HepG2 (cell line): ENCODE measurements at regions not wholly inside any gene's neighbourhood (a gene's known extent, or its start where the extent isn't known, plus 50 kb on each side); places are given as distances from the start of the nearest gene placed in this dataset.

Source experiments
- ATAC-seq: fragments of 200-7000 bp; cut with Tn5 transposase; 3 replicates; pipeline ENCODE4 v1.9.1; 2020; ENCODE audit warnings: mild to moderate bottlenecking, moderate library complexity
- BruUV-seq: library from RNA; stranded (reverse); fragments of 400-500 nt; replicated peaks from 2 replicates; lab custom pipeline; 2021; lab: Mats Ljungman, UMichigan
- CTCF ChIA-PET: fragments of 300-600 bp; formaldehyde crosslinking; extraction: SDS; loops from one replicate; lab custom pipeline; 2021; ENCODE audit warnings: low total read pairs, inconsistent platforms, low intra/inter-chr PET ratio; lab: Yijun Ruan, JAX
- POLR2A ChIA-PET: fragments of 350-600 bp; sonication (Branson Sonifier 250); formaldehyde crosslinking; loops from one replicate; lab custom pipeline; 2020; ENCODE audit warnings: antibody characterized with exemption, inconsistent platforms; lab: Yijun Ruan, JAX
- DNase-seq: peaks from one replicate; pipeline ENCODE4 v3.0.0-alpha.2; 2015; ENCODE audit warnings: low spot score
- FAIRE-seq: peaks from 3 replicates; lab custom pipeline; 2011; peaks lifted over from hg19 to GRCh38; lab: Jason Lieb, UNC
- H2AFZ ChIP-seq: one replicate; pipeline ENCODE4 v1.6.1; 2011; ENCODE audit warnings: low read length, inconsistent platforms
- H3K27ac ChIP-seq: fragments of 300-600 bp; 3 replicates; pipeline ENCODE4 v1.8.0; 2011; ENCODE audit warnings: mixed run types, mild to moderate bottlenecking, mixed read lengths, low read length, inconsistent platforms; ENCODE audit not compliant: insufficient read depth; ENCODE audit errors: extremely low read length
- H3K27me3 ChIP-seq, 2 experiments: fragments of 200-600 bp in 1 of 2; 2 replicates in 1 of 2; 3 replicates in 1 of 2; pipeline versions ENCODE4 v1.6.0 to v1.8.0; 2011; ENCODE audit warnings: low read length in 2 of 2, mild to moderate bottlenecking in 2 of 2, moderate library complexity in 2 of 2, inconsistent platforms in 1 of 2; ENCODE audit not compliant: insufficient read depth in 2 of 2, control insufficient read depth in 1 of 2
- H3K36me3 ChIP-seq, 2 experiments: fragments of 200-600 bp in 1 of 2; replicated peaks in 1 of 2; 2 replicates in 1 of 2; 3 replicates in 1 of 2; pipeline versions ENCODE4 v1.5.1 to v1.8.0; 2011; ENCODE audit warnings: low read length in 2 of 2, inconsistent platforms in 1 of 2; ENCODE audit not compliant: insufficient read depth in 2 of 2, control insufficient read depth in 1 of 2
- H3K4me1 ChIP-seq: 2 replicates; pipeline ENCODE4 v1.5.1; 2012; ENCODE audit warnings: low read length, inconsistent platforms; ENCODE audit not compliant: insufficient read depth
- H3K4me2 ChIP-seq: 2 replicates; pipeline ENCODE4 v1.6.0; 2011; ENCODE audit warnings: low read depth, low read length, inconsistent platforms
- H3K4me3 ChIP-seq, 3 experiments: fragments of 200-600 bp in 1 of 3; sonication (generic), shearing (Covaris generic) in 1 of 3; replicated peaks in 1 of 3; 2 replicates each; pipeline ENCODE4 v1.5.1; 2011 to 2016; ENCODE audit warnings: low read length in 3 of 3, inconsistent platforms in 2 of 3, low read depth in 2 of 3, mild to moderate bottlenecking in 2 of 3, control low read depth in 1 of 3, mixed read lengths in 1 of 3; ENCODE audit not compliant: insufficient read depth in 1 of 3
- H3K79me2 ChIP-seq: one replicate; pipeline ENCODE4 v1.6.1; 2011; ENCODE audit warnings: low read length, inconsistent platforms; ENCODE audit not compliant: insufficient read depth
- H3K9ac ChIP-seq: 2 replicates; pipeline ENCODE4 v1.6.0; 2011; ENCODE audit warnings: mild to moderate bottlenecking, low read depth, low read length, inconsistent platforms; ENCODE audit not compliant: insufficient read depth
- H3K9me3 ChIP-seq: 2 replicates; pipeline ENCODE4 v1.5.1; 2012; ENCODE audit warnings: mild to moderate bottlenecking, low read length
- H4K20me1 ChIP-seq: 2 replicates; pipeline ENCODE4 v1.6.0; 2011; ENCODE audit warnings: inconsistent platforms, mild to moderate bottlenecking, low read length, moderate library complexity; ENCODE audit not compliant: insufficient read depth
- CREB1 ChIP-seq, 2 experiments: fragments of 450-650 bp in 1 of 2; IDR thresholded peaks; 2 replicates each; pipeline ENCODE4 v1.6.1; 2016 to 2017; ENCODE audit warnings: control low read depth in 1 of 2, mild to moderate bottlenecking in 1 of 2, missing compliant biosample characterization in 1 of 2, missing genetic modification characterization in 1 of 2
- GATAD2A ChIP-seq: IDR thresholded peaks from 2 replicates; pipeline ENCODE4 v1.6.1; 2016
- MAZ ChIP-seq, 2 experiments: sonication (generic) in 1 of 2; formaldehyde crosslinking in 1 of 2; IDR thresholded peaks; 2 replicates each; pipeline versions ENCODE4 v1.5.0 to v1.6.1; 2012 to 2020; ENCODE audit warnings: low read depth in 2 of 2, mild to moderate bottlenecking in 2 of 2, borderline replicate concordance in 1 of 2, improper control_type of control experiment in 1 of 2, low read length in 1 of 2, missing genetic modification reagents in 1 of 2, moderate library complexity in 1 of 2
- MTERF4 ChIP-seq: sonication (generic); formaldehyde crosslinking; IDR thresholded peaks from 2 replicates; pipeline ENCODE4 v1.8.0; 2023; ENCODE audit warnings: mild to moderate bottlenecking, missing genetic modification reagents
- ZNF275 ChIP-seq: sonication (generic); formaldehyde crosslinking; IDR thresholded peaks from 2 replicates; pipeline ENCODE4 v1.8.0; 2022; ENCODE audit warnings: missing genetic modification reagents, mild to moderate bottlenecking, inconsistent platforms, borderline replicate concordance
- ZNF609 ChIP-seq: sonication (generic); formaldehyde crosslinking; IDR thresholded peaks from 2 replicates; pipeline ENCODE4 v1.4.0; 2020; ENCODE audit warnings: mild to moderate bottlenecking, missing genetic modification reagents, borderline replicate concordance
- WGBS: methylation state at CpG from one replicate; pipeline ENCODE4 v1.1.6; 2017; ENCODE audit warnings: low lambda C conversion rate; 5-methylcytosine and 5-hydroxymethylcytosine counted together
- in situ Hi-C: cut with HindIII; loops from 2 replicates; pipeline ENCODE4 v1.10.0; 2017; ENCODE audit warnings: low pct_unique_long_range_greater_than_20kb; ENCODE audit not compliant: extremely low pct_ligation_motif_present
- intact Hi-C: fragments of 100-400 bp; cut with micrococcal nuclease; formaldehyde crosslinking; loops from one replicate; pipeline ENCODE4 v1.10.0; 2022; ENCODE audit not compliant: unreplicated experiment
- TF ChIP-seq, protein P1 (sequence below): sonication (generic); formaldehyde crosslinking; IDR thresholded peaks from 2 replicates; pipeline ENCODE4 v1.8.1; 2022; ENCODE audit warnings: mild to moderate bottlenecking, missing genetic modification reagents

DNA sequence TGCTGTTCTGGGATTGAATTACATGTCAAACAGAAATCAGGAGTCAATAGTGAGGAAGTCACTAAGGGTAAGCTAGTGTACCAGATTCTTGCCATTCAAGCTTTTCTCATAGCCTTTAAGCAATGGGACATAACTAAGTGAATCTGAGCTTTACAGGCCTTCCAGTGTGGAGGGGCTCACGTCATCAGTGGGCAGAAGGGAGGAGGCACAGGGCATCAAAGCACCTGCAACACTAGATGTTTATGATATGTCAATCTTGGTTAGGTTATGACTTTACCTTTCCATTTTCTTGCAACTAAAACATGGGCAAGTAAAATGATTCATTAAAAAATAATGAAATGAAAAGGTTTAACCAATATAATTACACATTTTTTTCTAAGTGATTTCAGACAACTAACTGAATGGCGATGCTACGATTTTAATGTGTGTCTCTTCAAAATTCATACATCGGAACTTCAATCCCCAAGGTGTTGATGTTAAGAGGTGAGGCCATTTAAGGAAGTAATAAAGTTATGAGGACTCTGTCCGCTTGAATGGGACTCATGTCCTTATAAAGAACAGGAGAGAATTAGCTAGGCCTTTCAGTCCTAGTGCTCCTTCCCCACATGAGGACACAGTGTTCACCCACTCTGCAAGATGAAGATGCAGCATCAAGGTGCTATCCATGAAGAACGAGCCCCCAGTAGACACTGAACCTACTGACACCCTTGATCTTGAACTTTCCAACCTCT, 1169.2 kb upstream of the NXPH2 start:
- Histone ChIP-seq H3K36me3 (no peaks in the 10 kb centered on the region), H3K4me2 (no peak overlapping the region), H3K79me2 (no peaks in the 10 kb centered on the region), H3K4me1 (no peaks in the 10 kb centered on the region), H3K4me3 (no peak overlapping the region), H3K27me3 (no peaks in the 10 kb centered on the region), H3K9me3 (no peaks in the 10 kb centered on the region), H3K27ac (no peak overlapping the region), H3K9ac (no peak overlapping the region), H2AFZ (no peak overlapping the region), H4K20me1 (no peaks in the 10 kb centered on the region; the same call in 1 of the 2 replicates)
- TF ChIP-seq GATAD2A (no peak), CREB1 (IDR thresholded peaks at IDR 0.05) (peak; percentile 13; the same call in 1 of the 2 replicates), CREB1 (CRISPR knock-in tag; IDR thresholded peaks at IDR 0.05) (no peak)
- intact Hi-C loops (loop anchor here (5.0 kb wide), 1 partner anchor 1027 kb away; no protein-coding TSS in a partner anchor), in situ Hi-C loops (no loop called here)
- FAIRE-seq (no peak), DNase-seq (no peak), ATAC-seq (no peak)
- WGBS = 20% methylated on average over 6 of the region's 6 CpGs
- no TSS peak for BruUV-seq
- ChIA-PET CTCF (no interaction called here), POLR2A (no interaction called here)

GRCh38 chr2:139946690-139947089, 1166.5 kb upstream of the NXPH2 start:
- Histone ChIP-seq H3K79me2 (no peaks in the 10 kb centered on the region), H3K9me3 (no peaks in the 10 kb centered on the region), H3K27me3 (no peaks in the 10 kb centered on the region), H3K36me3 (no peaks in the 10 kb centered on the region), H3K9ac (no peak overlapping the region), H4K20me1 (no peaks in the 10 kb centered on the region), H3K27ac (no peak overlapping the region), H3K4me3 (no peak overlapping the region), H3K4me1 (no peaks in the 10 kb centered on the region), H2AFZ (no peak overlapping the region), H3K4me2 (no peak overlapping the region)
- no peak for FAIRE-seq
- no peak for DNase-seq
- intact Hi-C loops (loop anchor here (5.0 kb wide), 1 partner anchor 1024 kb away; no protein-coding TSS in a partner anchor), in situ Hi-C loops (no loop called here)
- CTCF ChIA-PET = no interaction called here
- WGBS = 25% methylated on average over 2 of the region's 2 CpGs
- no TSS peak for BruUV-seq
- POLR2A ChIA-PET = no interaction called here
- ATAC-seq = no peak
- TF ChIP-seq, protein P1, sequence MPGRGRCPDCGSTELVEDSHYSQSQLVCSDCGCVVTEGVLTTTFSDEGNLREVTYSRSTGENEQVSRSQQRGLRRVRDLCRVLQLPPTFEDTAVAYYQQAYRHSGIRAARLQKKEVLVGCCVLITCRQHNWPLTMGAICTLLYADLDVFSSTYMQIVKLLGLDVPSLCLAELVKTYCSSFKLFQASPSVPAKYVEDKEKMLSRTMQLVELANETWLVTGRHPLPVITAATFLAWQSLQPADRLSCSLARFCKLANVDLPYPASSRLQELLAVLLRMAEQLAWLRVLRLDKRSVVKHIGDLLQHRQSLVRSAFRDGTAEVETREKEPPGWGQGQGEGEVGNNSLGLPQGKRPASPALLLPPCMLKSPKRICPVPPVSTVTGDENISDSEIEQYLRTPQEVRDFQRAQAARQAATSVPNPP (CRISPR knock-in tag) = no peak
- no peak for TF ChIP-seq MTERF4 (CRISPR knock-in tag)
- no peak for TF ChIP-seq ZNF609 (CRISPR knock-in tag)
- no peak for TF ChIP-seq MAZ (IDR thresholded peaks at IDR 0.05; ENCODE audit: borderline replicate concordance, low read depth, low read length)
- TF ChIP-seq MAZ (CRISPR knock-in tag; IDR thresholded peaks at IDR 0.05; ENCODE audit: low read depth) = no peak
- TF ChIP-seq ZNF275 (CRISPR knock-in tag) = no peak
